Tibial artery (tissue), 4 donors: ENCODE measurements at regions not wholly inside any gene's neighbourhood (a gene's known extent, or its start where the extent isn't known, plus 50 kb on each side); places are given as distances from the start of the nearest gene placed in this dataset.

Experiments
- DNase-seq, 2 donors: peaks; one replicate each; pipeline ENCODE4 v3.0.0-alpha.2; 2019
- H3K27ac ChIP-seq, 2 donors: fragments of 200-600 bp; sonication (generic) in 1 of 2; 1 replicate in 1 of 2; 2 replicates in 1 of 2; pipeline ENCODE4 v1.5.1; 2018 to 2019; ENCODE audit warnings: mild to moderate bottlenecking in 1 of 2
- H3K27me3 ChIP-seq, 2 donors: fragments of 200-600 bp; sonication (generic) in 1 of 2; one replicate each; pipeline versions ENCODE4 v1.5.1 to v1.6.0; 2016 to 2019
- H3K36me3 ChIP-seq, 3 donors: fragments of 200-600 bp; sonication (generic) in 2 of 3; one replicate each; pipeline ENCODE4 v1.5.1; 2016 to 2019; ENCODE audit warnings: mild to moderate bottlenecking in 2 of 3
- H3K4me1 ChIP-seq, 4 donors: fragments of 200-600 bp; sonication (generic) in 2 of 4; 1 replicate in 3 of 4; 2 replicates in 1 of 4; pipeline ENCODE4 v1.5.1; 2016 to 2019
- H3K4me3 ChIP-seq, 2 donors: fragments of 200-600 bp; sonication (generic) in 1 of 2; 1 replicate in 1 of 2; 2 replicates in 1 of 2; pipeline ENCODE4 v1.5.1; 2018 to 2019; ENCODE audit warnings: mild to moderate bottlenecking in 2 of 2
- H3K9me3 ChIP-seq, 3 donors: fragments of 200-600 bp; sonication (generic) in 1 of 3; one replicate each; pipeline ENCODE4 v1.5.1; 2016 to 2019
- intact Hi-C: fragments of 100-400 bp; cut with DNase I; formaldehyde crosslinking; loops from one replicate; pipeline ENCODE4 v1.15.0; 2023; ENCODE audit warnings: low total_unique reads
- TF ChIP-seq, protein P1 (sequence below), 2 experiments: fragments of 200-600 bp in 1 of 2; fragments of 450-650 bp in 1 of 2; IDR thresholded peaks; one replicate each; pipeline ENCODE4 v1.5.1; 2017 to 2019; ENCODE audit warnings: antibody characterized with exemption in 2 of 2, mild to moderate bottlenecking in 1 of 2, moderate library complexity in 1 of 2

GRCh38 chr21:35933466-35933865 lies 126.9 kb downstream of the SETD4 start:
- Histone ChIP-seq H3K27ac (no peak overlapping the region), H3K36me3 (no peaks in the 10 kb centered on the region), H3K9me3 (no peaks in the 10 kb centered on the region), H3K4me1 (peaks cover 0 to 13% (median 6%) of the 10 kb centered on the region in 4 donors), H3K27me3 (no peaks in the 10 kb centered on the region), H3K4me3 (no peak overlapping the region)
- intact Hi-C loops: loop anchor here (10.0 kb wide), 1 partner anchor 1179 kb away; no protein-coding TSS in a partner anchor
- peak; percentile 82 to 83 for DNase-seq
- TF ChIP-seq, protein P1, sequence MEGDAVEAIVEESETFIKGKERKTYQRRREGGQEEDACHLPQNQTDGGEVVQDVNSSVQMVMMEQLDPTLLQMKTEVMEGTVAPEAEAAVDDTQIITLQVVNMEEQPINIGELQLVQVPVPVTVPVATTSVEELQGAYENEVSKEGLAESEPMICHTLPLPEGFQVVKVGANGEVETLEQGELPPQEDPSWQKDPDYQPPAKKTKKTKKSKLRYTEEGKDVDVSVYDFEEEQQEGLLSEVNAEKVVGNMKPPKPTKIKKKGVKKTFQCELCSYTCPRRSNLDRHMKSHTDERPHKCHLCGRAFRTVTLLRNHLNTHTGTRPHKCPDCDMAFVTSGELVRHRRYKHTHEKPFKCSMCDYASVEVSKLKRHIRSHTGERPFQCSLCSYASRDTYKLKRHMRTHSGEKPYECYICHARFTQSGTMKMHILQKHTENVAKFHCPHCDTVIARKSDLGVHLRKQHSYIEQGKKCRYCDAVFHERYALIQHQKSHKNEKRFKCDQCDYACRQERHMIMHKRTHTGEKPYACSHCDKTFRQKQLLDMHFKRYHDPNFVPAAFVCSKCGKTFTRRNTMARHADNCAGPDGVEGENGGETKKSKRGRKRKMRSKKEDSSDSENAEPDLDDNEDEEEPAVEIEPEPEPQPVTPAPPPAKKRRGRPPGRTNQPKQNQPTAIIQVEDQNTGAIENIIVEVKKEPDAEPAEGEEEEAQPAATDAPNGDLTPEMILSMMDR (IDR thresholded peaks at IDR 0.05): no peak

DNA sequence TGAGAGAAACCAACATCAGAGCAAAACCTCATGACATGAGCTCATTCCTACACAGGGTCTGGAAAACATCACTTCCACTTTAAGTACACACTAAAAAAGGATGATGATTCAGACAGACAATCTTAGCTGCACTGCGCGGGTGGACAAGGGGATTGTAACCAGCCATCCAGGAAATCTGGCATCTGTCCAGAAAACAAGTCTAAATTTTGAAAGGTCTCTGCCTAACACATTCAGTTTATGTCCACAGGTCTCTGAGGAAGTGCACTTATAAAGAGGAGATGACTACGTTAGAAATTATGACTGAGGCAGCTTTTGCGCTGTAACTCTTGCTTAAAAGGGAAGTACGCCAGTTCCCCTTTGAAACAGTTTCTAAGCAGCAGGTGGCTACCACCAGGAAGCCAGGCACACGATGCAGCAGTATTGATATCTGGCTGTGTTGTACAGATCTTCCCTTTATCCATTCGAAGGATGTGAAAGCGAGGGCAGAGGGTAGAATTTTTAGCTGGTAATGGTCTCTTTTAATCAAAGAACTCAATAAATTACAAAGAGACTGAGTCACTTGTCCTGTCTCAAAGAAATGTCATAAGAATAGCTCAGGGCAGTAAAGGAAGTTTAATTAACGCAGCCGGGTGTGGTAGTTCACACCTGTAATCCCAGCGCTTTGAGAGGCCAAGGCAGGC lies 128.0 kb downstream of the SETD4 start:
- TF ChIP-seq, protein P1 (IDR thresholded peaks at IDR 0.05): no peak
- DNase-seq: peak; percentile 61 to 70
- no peak overlapping the region for H3K4me3 ChIP-seq
- H3K36me3 ChIP-seq: no peaks in the 10 kb centered on the region
- intact Hi-C loops: loop anchor here (10.0 kb wide), 1 partner anchor 1178 kb away; no protein-coding TSS in a partner anchor
- H3K4me1 ChIP-seq: peaks cover 0 to 13% (median 6%) of the 10 kb centered on the region in 4 donors
- no peaks in the 10 kb centered on the region for H3K9me3 ChIP-seq
- H3K27ac ChIP-seq: peak overlapping the region; percentile 28 to 29
- no peaks in the 10 kb centered on the region for H3K27me3 ChIP-seq

DNA sequence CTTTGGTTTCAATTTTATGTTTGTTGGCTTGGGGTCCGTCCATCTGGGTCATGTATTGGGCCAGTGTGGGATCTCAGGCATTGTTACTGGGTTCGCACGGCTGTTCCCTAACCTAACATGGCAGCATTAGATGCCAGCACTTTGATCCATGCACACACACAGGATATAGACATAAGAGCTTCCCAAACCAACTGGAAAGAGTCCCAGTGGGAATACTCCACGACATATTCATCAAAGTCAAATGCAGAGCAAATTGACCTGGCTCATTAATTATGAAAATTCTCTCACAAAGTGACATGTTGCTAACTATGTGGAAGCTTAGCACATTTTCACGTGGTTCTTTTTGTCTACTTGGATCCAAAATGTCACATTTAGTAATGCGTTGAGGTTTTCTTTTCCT lies 130.4 kb downstream of the SETD4 start:
- TF ChIP-seq, protein P1 (IDR thresholded peaks at IDR 0.05): no peak
- H3K9me3 ChIP-seq: no peaks in the 10 kb centered on the region
- intact Hi-C loops: loop anchor here (10.0 kb wide), 1 partner anchor 1175 kb away; no protein-coding TSS in a partner anchor
- no peak overlapping the region for H3K27ac ChIP-seq
- no peaks in the 10 kb centered on the region for H3K27me3 ChIP-seq
- no peak overlapping the region for H3K4me3 ChIP-seq
- H3K4me1 ChIP-seq: peaks cover 0 to 13% (median 6%) of the 10 kb centered on the region in 4 donors
- DNase-seq: no peak
- no peaks in the 10 kb centered on the region for H3K36me3 ChIP-seq

DNA sequence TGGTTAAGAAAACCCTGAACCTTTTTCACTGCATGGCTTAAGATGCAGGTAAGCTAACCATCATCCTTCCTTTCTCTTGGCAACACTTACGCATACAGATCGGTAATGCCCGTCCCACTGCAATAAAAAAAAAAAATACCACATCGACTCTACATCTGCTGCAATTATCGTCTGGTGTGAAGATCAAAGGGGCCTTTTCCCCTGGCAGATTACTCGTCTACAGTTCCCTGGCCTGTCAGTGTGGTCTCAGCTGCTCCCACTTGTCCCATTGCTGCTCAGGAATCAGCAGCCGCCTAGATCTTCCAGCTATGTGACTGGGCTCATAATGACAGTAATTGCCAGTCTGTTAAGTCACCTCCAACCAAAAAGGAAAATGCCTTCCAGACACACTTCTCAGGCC lies 133.1 kb downstream of the SETD4 start:
- TF ChIP-seq, protein P1 (IDR thresholded peaks at IDR 0.05): no peak
- no peak for DNase-seq
- Histone ChIP-seq H3K9me3 (no peaks in the 10 kb centered on the region), H3K36me3 (no peaks in the 10 kb centered on the region), H3K4me3 (no peak overlapping the region), H3K4me1 (peaks cover 0 to 3% (median under 1%) of the 10 kb centered on the region in 4 donors), H3K27me3 (no peaks in the 10 kb centered on the region), H3K27ac (no peak overlapping the region)
- intact Hi-C loops: no loop called here

DNA sequence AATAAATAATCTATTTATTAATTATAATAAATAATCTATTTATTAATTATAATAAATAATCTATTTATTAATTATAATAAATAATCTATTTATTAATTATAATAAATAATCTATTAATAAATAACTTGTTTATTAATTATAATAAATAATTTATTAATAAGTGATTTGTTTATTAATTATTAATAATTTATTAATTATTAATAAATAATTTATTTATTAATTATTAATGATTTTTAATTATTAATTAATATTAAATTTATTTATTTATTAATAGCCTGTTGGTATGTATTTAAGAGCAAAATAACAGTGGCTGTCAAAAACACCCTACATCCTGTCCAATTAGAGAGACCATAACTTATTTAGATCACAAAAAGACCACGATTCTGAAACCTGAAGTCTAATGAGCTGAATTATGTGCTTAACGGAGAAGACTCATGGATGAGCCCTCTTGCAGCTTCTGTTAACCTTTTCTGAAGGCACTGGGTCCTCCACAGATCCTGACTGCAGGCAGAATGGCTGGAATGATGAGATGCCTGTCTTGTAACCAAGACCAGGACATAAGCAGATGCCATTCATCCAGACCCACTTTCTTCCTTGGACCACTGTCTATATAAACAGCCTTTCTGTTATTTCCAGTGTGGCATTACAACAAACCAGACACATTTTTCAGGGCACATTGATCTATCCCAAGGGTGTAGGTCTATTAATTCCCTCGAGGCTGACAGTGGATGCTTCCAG lies 134.2 kb downstream of the SETD4 start:
- TF ChIP-seq, protein P1 (IDR thresholded peaks at IDR 0.05): no peak

More for the DNA sequence above, 134.2 kb downstream of the SETD4 start:
- Histone ChIP-seq H3K36me3 (no peaks in the 10 kb centered on the region), H3K4me3 (no peak overlapping the region), H3K27ac (no peak overlapping the region), H3K4me1 (no peaks in the 10 kb centered on the region), H3K27me3 (no peaks in the 10 kb centered on the region), H3K9me3 (no peaks in the 10 kb centered on the region)
- DNase-seq: no peak
- intact Hi-C loops: no loop called here
